ENCODE measurements at regions not wholly inside any gene's neighbourhood (a gene's known extent, or its start where the extent isn't known, plus 50 kb on each side); places are given as distances from the start of the nearest gene placed in this dataset.

DNA sequence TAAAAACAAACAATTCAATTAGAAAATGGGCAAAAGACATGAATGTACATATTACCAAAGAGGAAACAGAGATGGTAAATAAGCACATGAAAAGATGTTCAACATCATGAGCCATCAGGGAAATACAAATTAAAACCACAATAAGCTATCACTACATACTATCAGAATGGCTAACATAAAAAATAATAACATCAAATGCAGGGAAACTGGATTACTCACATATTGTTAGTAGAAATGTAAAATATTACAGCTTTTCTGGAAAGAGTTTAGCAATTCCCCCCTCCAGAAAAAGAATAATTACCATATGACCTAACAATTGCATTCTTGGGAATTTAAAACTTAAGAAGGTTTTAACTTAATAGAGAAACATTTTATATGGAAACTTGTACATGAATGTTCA lies 232.9 kb upstream of the MTPN start:
- TF ChIP-seq EZH2phosphoT487 (IDR thresholded peaks at IDR 0.05; ENCODE audit: insufficient read depth, low read depth), result no peak
- no peak for TF ChIP-seq EZH2 (IDR thresholded peaks at IDR 0.05; ENCODE audit: insufficient read depth, poor library complexity, severe bottlenecking)

Measured in GM23248 (cell line).